NCI-H82 treated with DMSO at 0.1 percent for 48 hours (cell line): ENCODE measurements at regions not wholly inside any gene's neighbourhood (a gene's known extent, or its start where the extent isn't known, plus 50 kb on each side); places are given as distances from the start of the nearest gene placed in this dataset.
A peak's percentile ranks its signal among the peaks of the same experiment; 100 is the strongest.

Experiments
- DNase-seq: peaks from one replicate; lab custom pipeline; 2025; ENCODE audit not compliant: unreplicated experiment; lab: John Stamatoyannopoulos, UW

DNA sequence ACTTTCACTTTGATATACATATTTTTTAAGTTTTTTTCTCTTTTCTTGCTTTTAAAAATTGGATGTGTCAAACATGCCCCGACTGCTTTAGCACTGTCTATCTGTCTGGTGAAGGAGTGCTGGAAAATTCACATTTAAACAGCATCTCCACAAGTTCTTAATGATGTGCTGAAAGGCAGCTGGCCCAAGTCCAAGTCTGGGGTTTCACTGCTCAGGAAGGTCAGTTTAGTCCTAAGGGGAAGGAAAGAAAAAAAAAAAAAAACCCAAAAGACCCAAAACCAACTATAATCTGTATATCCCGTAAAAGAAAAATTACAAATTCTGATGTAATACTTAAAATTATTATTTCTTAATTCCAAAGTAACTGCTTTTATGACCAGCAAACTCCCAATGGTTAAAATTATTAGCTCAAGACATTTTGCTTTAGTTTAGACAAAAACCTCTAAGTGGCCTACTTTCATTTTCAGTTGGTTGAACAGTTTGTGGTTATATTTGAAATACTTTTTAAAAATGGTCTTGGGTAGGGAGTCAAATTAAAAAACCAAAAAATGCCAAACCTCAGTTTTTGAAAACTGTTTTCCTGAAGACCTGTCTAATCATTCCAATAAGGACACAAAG, 79.5 kb upstream of the PREP start:
- DNase-seq = peak; percentile 1

- DNase-seq = no peak
These were observed 74.1 kb upstream of the PREP start for GRCh38 chr6:105476978-105477377.

- DNase-seq = no peak
These were observed 71.4 kb upstream of the PREP start for GRCh38 chr6:105474234-105474633.

DNA sequence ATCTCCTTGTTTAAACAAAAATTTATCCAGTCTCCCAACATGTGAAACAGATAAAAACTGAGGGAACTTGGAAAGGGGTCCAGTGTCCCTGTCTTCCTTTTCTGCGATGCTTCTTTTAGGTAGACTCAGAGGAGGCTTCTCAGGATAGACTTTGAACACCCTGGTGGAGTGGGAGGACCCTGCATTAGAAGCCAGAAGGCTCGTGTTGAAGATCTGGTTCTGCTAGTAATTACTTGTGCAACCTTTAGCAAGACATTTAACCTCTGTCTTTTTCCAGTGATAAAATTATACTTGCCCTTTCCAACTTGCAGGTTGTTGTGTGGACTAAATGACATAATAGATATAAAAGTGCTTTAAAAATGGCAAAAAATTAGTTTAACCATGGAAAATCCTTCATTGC, 67.1 kb upstream of the PREP start:
- no peak for DNase-seq

DNA sequence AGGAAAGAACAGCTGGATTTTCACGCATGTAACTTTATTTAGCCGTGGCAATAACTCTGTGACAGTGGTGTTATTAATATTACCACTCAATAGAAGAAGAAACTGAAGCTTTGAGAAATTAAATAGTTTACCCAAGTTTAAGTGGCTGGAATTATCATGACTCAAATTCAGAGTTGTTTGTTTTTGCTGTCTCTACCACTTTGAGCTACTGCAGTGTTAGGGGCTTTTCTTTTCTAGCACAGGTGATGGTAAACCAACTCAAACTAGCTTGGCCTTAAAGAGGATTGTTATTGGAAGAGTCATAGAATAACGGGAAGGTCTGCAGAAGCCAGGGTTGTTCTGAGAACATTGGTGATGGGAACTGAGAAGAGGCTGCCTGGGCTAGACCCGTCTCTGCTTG, 66.0 kb upstream of the PREP start:
- no peak for DNase-seq

DNA sequence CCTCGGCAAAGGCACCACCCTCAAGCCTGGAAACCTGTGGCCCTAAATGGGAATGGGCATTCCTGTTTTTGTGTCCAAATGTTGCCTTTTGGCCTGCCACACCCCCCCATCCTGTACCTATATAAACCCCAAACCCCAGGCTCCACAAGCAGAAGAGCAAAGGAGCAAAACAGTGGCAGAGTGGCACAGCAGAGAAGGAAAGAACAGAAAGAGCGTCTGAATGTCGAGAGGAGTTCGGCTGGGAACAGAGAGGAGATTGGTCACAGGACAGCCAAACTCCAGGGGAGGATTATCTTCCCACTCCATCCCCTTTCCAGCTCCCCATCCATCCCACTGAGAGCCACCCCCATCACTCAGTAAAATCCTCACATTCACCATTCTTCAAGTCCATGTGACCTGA, 58.0 kb upstream of the PREP start:
- no peak for DNase-seq

GRCh38 chr6:105459864-105460263, 57.0 kb upstream of the PREP start:
- no peak for DNase-seq

GRCh38 chr6:105459049-105459448, 56.2 kb upstream of the PREP start:
- no peak for DNase-seq

- DNase-seq = no peak
These were observed 55.7 kb upstream of the PREP start for GRCh38 chr6:105458551-105458950.

DNA sequence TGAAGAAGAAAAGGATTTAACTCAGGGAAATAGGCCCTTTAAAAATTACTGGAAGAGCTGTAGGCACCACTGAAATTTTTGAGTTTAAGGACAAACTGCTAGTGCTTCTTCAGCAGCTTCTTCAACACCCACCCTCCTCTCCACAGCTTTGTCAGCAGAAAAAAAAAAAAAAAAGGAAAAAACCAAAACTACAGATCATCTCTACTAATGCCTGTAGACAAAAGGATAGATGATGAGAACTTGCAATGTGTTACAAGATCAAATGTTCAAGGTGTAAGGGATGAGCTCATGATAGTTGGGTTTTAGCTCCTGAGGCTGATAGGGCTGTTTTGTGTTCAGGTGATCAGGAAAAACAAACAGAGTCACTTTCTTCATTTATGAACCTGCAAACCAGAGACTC, 55.2 kb upstream of the PREP start:
- DNase-seq = no peak

DNA sequence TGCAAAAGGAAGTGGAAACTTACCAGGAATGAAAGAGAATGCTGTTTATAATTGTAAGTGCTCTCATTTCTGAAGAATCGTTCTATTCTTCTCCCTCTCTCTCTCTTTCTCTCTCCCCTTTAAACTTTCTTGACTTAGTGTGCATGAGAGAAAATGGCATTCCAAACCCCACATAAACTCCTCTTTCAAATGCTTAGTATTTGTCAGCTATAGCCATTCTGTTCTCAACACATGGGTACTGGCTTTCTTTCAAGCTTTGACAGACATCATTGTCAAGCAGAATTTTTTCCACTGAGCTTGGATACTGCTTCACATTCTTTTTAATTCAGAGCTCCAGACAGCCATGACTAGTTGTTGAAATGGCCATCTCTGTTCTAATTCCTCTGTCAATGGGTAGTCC, 51.1 kb upstream of the PREP start:
- DNase-seq = no peak

- peak; percentile 1 for DNase-seq
These were observed 50.3 kb upstream of the PREP start for GRCh38 chr6:105452924-105453756.
